ENCODE measurements at regions not wholly inside any gene's neighbourhood (a gene's known extent, or its start where the extent isn't known, plus 50 kb on each side); places are given as distances from the start of the nearest gene placed in this dataset.

GRCh38 chr13:37385956-37386670 lies 212.5 kb downstream of the POSTN start:
- TF ChIP-seq, protein P1, sequence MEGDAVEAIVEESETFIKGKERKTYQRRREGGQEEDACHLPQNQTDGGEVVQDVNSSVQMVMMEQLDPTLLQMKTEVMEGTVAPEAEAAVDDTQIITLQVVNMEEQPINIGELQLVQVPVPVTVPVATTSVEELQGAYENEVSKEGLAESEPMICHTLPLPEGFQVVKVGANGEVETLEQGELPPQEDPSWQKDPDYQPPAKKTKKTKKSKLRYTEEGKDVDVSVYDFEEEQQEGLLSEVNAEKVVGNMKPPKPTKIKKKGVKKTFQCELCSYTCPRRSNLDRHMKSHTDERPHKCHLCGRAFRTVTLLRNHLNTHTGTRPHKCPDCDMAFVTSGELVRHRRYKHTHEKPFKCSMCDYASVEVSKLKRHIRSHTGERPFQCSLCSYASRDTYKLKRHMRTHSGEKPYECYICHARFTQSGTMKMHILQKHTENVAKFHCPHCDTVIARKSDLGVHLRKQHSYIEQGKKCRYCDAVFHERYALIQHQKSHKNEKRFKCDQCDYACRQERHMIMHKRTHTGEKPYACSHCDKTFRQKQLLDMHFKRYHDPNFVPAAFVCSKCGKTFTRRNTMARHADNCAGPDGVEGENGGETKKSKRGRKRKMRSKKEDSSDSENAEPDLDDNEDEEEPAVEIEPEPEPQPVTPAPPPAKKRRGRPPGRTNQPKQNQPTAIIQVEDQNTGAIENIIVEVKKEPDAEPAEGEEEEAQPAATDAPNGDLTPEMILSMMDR (IDR thresholded peaks at IDR 0.05; ENCODE audit: low read depth, low read length): no peak
- TF ChIP-seq MYC (IDR thresholded peaks at IDR 0.05; ENCODE audit: low read depth, low read length) (no peak), POLR2A (IDR thresholded peaks at IDR 0.05; ENCODE audit: extremely low read depth, insufficient read length) (no peak)
- TF ChIP-seq, protein P2, sequence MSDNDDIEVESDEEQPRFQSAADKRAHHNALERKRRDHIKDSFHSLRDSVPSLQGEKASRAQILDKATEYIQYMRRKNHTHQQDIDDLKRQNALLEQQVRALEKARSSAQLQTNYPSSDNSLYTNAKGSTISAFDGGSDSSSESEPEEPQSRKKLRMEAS (IDR thresholded peaks at IDR 0.05; ENCODE audit: low read depth, low read length): no peak
- no peak overlapping the region for H3K4me3 ChIP-seq (ENCODE audit: low read depth, low read length)
- DNase-seq (ENCODE audit: low read depth): no peak

GRCh38 chr13:37385248-37385647 lies 213.3 kb downstream of the POSTN start:
- H3K4me3 ChIP-seq (ENCODE audit: low read depth, low read length): no peak overlapping the region
- no peak for TF ChIP-seq MYC (IDR thresholded peaks at IDR 0.05; ENCODE audit: low read depth, low read length)
- TF ChIP-seq, protein P2 (IDR thresholded peaks at IDR 0.05; ENCODE audit: low read depth, low read length): no peak
- TF ChIP-seq, protein P1 (IDR thresholded peaks at IDR 0.05; ENCODE audit: low read depth, low read length): no peak
- TF ChIP-seq POLR2A (IDR thresholded peaks at IDR 0.05; ENCODE audit: extremely low read depth, insufficient read length): no peak
- DNase-seq (ENCODE audit: low read depth): no peak

- no peak for DNase-seq (ENCODE audit: low read depth)
- no peak overlapping the region for H3K4me3 ChIP-seq (ENCODE audit: low read depth, low read length)
- TF ChIP-seq, protein P1 (IDR thresholded peaks at IDR 0.05; ENCODE audit: low read depth, low read length): no peak
- TF ChIP-seq POLR2A (IDR thresholded peaks at IDR 0.05; ENCODE audit: extremely low read depth, insufficient read length) (no peak), MYC (IDR thresholded peaks at IDR 0.05; ENCODE audit: low read depth, low read length) (no peak)
- TF ChIP-seq, protein P2 (IDR thresholded peaks at IDR 0.05; ENCODE audit: low read depth, low read length): no peak
These were observed 214.7 kb downstream of the POSTN start for GRCh38 chr13:37383856-37384370.

- no peak overlapping the region for H3K4me3 ChIP-seq (ENCODE audit: low read depth, low read length)
- no peak for DNase-seq (ENCODE audit: low read depth)
- TF ChIP-seq, protein P2 (IDR thresholded peaks at IDR 0.05; ENCODE audit: low read depth, low read length): no peak
- TF ChIP-seq POLR2A (IDR thresholded peaks at IDR 0.05; ENCODE audit: extremely low read depth, insufficient read length) (no peak), MYC (IDR thresholded peaks at IDR 0.05; ENCODE audit: low read depth, low read length) (no peak)
- TF ChIP-seq, protein P1 (IDR thresholded peaks at IDR 0.05; ENCODE audit: low read depth, low read length): no peak
These were observed 215.5 kb downstream of the POSTN start for GRCh38 chr13:37383046-37383445.

- no peak for TF ChIP-seq POLR2A (IDR thresholded peaks at IDR 0.05; ENCODE audit: extremely low read depth, insufficient read length)
- TF ChIP-seq, protein P1 (IDR thresholded peaks at IDR 0.05; ENCODE audit: low read depth, low read length): no peak
- TF ChIP-seq, protein P2 (IDR thresholded peaks at IDR 0.05; ENCODE audit: low read depth, low read length): no peak
- no peak for TF ChIP-seq MYC (IDR thresholded peaks at IDR 0.05; ENCODE audit: low read depth, low read length)
- DNase-seq (ENCODE audit: low read depth): no peak
- no peak overlapping the region for H3K4me3 ChIP-seq (ENCODE audit: low read depth, low read length)
These were observed 216.4 kb downstream of the POSTN start for GRCh38 chr13:37382146-37382545.

Data from NB4 (cell line).